ENCODE measurements at regions not wholly inside any gene's neighbourhood (a gene's known extent, or its start where the extent isn't known, plus 50 kb on each side); places are given as distances from the start of the nearest gene placed in this dataset.
"Not testable (repeated sequence)": the region's sequence is repeated elsewhere in the genome, so short reads cannot be mapped to it uniquely, and the experiment has no call there.

DNA sequence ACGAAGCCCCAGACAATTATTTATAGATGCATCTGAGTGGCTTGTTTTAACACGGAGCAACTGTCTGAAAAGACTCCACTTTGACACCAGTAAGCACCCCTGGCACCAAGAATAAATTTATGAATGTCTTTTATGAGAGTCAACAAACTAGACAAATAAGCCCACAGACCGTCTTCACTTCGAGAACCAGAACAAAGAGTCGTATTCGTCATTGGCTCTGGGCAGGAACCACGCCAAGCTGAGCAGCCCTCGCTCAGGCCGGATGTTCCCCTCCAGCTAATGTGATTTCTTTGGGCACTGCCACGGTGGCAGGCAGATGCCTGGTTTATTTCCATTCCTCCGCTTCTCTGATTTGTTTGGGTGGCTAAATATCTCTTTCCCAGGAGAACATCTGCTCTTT, 91.9 kb upstream of the STC2 start:
- peak in 8 of 14 donors; percentile 13 to 48 (median 20) for DNase-seq

- no peak for DNase-seq
Measured at GRCh38 chr5:173413471-173413982, 85.3 kb upstream of the STC2 start.

DNA sequence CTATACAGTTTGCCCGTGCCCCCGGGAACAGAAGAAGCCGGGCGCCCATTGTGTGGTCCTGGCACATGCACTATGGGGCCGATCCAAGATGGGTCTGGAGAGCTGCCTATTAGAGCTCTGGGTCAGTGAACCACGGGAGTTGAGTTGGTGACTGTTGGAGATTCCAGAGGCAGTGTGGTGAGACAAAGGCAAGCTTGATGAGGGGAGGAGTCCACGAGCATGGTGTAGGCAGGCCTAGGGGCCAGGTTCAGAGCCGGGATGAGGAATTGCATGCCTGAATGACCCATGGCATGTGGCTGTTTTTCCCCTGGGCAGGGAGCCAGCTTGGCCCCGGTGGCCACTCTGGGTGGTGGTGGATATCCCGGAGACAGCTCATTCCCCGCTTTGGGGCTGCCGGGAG, 84.4 kb upstream of the STC2 start:
- DNase-seq, result peak in 7 of 14 donors; percentile 16 to 63 (median 22)

- DNase-seq, result no peak
Measured at GRCh38 chr5:173411791-173412555, 83.8 kb upstream of the STC2 start.

- no peak for DNase-seq
Measured at GRCh38 chr5:173410459-173411233, 82.4 kb upstream of the STC2 start.

GRCh38 chr5:173408946-173409345, 80.7 kb upstream of the STC2 start:
- DNase-seq, result no peak

GRCh38 chr5:173399851-173400250, 71.6 kb upstream of the STC2 start:
- DNase-seq, result no peak

DNA sequence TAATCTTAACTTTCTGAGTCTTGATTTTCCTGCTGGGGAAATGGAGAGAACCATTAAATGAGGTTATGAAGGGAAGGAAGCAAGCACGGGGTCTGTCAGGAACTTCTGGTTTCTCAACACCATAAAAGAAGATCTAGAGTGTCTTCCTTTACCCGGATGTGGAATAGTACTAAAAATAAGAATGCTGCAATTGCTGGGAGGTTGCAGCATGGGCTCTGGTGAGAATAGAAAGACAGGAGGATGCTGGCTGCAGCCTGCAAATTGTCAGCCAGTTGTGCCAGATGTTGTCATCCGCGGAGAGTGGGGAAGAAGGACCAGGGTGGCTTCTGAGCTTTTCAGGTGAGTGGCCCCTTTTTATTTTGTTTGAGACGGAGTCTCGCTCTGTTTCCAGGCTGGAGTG, 69.3 kb upstream of the STC2 start:
- DNase-seq, result peak in 1 of 14 donors; percentile 4

DNA sequence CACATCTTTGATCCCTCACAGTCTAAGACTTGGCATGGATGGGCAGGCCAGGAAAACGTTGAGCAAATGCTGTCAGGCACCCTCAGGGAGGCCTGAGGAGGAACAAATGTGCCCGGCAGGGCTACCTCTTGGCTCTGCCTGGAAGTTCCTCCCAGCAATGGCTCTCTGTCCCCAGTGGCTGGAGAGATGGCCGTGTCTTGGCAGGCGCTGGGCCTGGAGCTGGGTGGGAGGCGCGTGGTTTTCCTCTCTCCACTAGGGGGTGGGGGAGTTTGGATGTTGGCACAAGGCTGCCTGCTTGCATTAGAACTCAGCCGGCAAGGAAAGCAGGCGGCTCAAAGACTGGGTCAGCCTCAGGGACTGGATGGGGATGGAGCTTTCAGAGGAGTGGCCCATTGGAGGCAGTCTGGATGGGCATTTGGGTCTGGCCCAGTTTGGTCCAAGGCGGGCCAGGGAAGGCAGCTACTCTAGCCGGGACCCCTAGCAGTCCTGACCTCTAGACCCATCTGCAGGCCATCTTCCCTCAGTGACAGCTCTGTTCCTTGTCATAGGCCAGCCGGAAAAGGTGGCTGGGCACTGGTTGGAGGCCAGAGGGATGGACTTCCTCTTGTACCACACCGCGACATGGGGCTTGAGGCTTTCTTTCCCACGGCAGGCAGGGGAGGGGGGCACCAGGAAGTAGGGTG, 68.2 kb upstream of the STC2 start:
- peak in 10 of 14 donors; percentile 7 to 65 (median 38) for DNase-seq

DNA sequence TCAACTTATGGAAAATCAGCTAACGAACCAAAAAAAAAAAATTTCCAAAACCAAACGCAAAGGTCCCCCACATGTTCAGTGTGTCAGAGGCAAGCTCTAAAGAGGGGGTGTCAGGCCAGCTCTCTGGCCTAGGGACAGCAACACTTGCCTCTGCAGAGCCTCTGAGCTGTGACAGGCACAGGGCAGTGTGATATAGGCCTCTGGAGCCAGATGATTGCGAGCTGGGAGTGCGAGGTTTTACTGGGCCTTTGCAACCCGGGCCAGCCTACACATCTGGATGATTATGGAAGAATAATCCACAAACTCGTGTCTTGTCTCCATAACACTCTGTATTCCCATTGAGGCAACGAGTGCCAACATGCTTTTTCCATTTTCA, 67.7 kb upstream of the STC2 start:
- no peak for DNase-seq

- DNase-seq, result peak in 1 of 14 donors; percentile 18
Measured at GRCh38 chr5:173395257-173395932, 67.2 kb upstream of the STC2 start.

- DNase-seq, result no peak
Measured at GRCh38 chr5:173394701-173395100, 66.5 kb upstream of the STC2 start.

GRCh38 chr5:173392172-173392571, 64.0 kb upstream of the STC2 start:
- DNase-seq, result no peak

DNA sequence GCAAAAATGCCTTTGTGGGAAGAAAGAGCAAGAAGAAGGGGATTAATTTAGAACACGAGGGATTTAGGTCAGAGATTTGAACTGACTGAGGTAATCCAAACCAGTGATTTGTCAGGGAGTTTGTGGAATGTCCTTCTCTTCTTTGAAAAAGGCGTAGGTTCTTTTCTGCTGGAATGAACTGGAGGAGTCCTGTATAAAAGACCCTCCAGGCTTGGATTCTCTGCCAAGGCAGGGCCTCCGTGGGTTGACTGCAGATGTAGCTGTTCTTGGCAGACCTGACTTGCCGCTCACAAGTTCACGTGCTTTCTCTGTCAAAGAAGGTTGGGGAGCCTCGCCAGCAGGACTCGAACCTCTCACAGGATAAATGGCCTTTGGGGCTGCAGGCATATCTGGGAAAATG, 62.8 kb upstream of the STC2 start:
- peak in 9 of 14 donors; percentile 8 to 58 (median 33) for DNase-seq

- not testable (repeated sequence) for DNase-seq
Measured at GRCh38 chr5:173387293-173387692, 59.1 kb upstream of the STC2 start.

- DNase-seq, result no peak
Measured at GRCh38 chr5:173385832-173386360, 57.7 kb upstream of the STC2 start.

DNA sequence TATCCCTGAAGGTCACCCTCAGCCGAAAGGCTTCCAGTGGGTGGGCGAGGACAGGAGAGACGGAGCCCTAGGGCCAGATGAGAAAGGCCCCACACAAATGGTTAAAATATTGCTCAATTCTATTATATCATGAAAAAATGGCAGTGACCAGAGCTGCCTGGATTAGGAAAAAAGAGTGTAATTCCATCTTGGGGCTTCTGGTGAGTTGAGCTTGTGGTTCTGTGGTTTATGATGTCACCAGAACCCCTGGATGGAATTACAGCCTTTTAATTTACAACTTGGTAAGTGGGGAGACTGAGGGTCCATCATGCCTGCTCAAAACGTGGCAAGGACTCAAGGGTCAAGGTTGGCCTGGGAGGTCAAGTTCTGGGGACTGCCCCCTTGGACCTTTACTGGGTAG, 55.5 kb upstream of the STC2 start:
- DNase-seq, result no peak

DNA sequence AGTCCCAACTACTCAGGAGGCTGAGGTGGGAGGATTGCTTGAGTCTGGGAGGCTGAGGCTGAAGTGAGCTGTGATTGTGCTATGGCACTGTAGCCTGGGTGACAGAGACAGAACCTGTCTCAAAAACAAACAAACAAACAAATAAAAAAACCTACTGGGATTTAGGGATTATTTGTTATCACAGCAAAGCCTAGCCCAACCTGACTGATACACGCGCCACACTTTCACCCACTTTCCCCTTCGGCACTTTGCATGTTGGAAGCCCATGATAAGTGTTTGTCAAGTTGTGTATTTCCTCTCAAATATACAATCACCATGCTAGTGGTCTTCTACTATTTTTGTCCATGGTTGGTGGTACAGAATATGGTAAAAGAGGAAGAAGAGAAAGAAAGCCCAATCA, 50.5 kb upstream of the STC2 start:
- no peak for DNase-seq

Measured in C1 segment of cervical spinal cord (tissue), 14 donors.